ENCODE measurements at regions not wholly inside any gene's neighbourhood (a gene's known extent, or its start where the extent isn't known, plus 50 kb on each side); places are given as distances from the start of the nearest gene placed in this dataset.
"Not testable (repeated sequence)": the region's sequence is repeated elsewhere in the genome, so short reads cannot be mapped to it uniquely, and the experiment has no call there.

- intact Hi-C loops (cut with micrococcal nuclease) = no loop called here
- no peak overlapping the region for H3K27ac Mint-ChIP-seq
- no peak overlapping the region for H3K4me3 Mint-ChIP-seq
- no peaks in the 10 kb centered on the region for H3K36me3 Mint-ChIP-seq (ENCODE audit: low read depth)
- H3K4me1 Mint-ChIP-seq (ENCODE audit: low read depth) = no peaks in the 10 kb centered on the region
- no peaks in the 10 kb centered on the region for H3K27me3 Mint-ChIP-seq
- H3K9me3 Mint-ChIP-seq = peaks cover 32% of the 10 kb centered on the region
Measured at GRCh38 chr14:53368711-53369201, 215.6 kb upstream of the DDHD1 start.

- H3K4me3 Mint-ChIP-seq = no peak overlapping the region
- no peaks in the 10 kb centered on the region for H3K27me3 Mint-ChIP-seq
- intact Hi-C loops (cut with micrococcal nuclease) = no loop called here
- no peaks in the 10 kb centered on the region for H3K4me1 Mint-ChIP-seq (ENCODE audit: low read depth)
- H3K36me3 Mint-ChIP-seq (ENCODE audit: low read depth) = no peaks in the 10 kb centered on the region
- no peak overlapping the region for H3K27ac Mint-ChIP-seq
- H3K9me3 Mint-ChIP-seq = peaks cover 39% of the 10 kb centered on the region
Measured at GRCh38 chr14:53368066-53368465, 214.9 kb upstream of the DDHD1 start.

GRCh38 chr14:53367644-53368026 is 214.5 kb upstream of the DDHD1 start:
- H3K9me3 Mint-ChIP-seq = peaks cover 43% of the 10 kb centered on the region
- H3K4me3 Mint-ChIP-seq = no peak overlapping the region
- no peaks in the 10 kb centered on the region for H3K27me3 Mint-ChIP-seq
- H3K4me1 Mint-ChIP-seq (ENCODE audit: low read depth) = no peaks in the 10 kb centered on the region
- H3K36me3 Mint-ChIP-seq (ENCODE audit: low read depth) = no peaks in the 10 kb centered on the region
- no peak overlapping the region for H3K27ac Mint-ChIP-seq
- intact Hi-C loops (cut with micrococcal nuclease) = no loop called here

- intact Hi-C loops (cut with micrococcal nuclease) = no loop called here
- H3K27ac Mint-ChIP-seq = no peak overlapping the region
- H3K4me1 Mint-ChIP-seq (ENCODE audit: low read depth) = no peaks in the 10 kb centered on the region
- H3K36me3 Mint-ChIP-seq (ENCODE audit: low read depth) = no peaks in the 10 kb centered on the region
- H3K27me3 Mint-ChIP-seq = no peaks in the 10 kb centered on the region
- H3K4me3 Mint-ChIP-seq = no peak overlapping the region
- peaks cover 48% of the 10 kb centered on the region for H3K9me3 Mint-ChIP-seq
Measured at GRCh38 chr14:53365486-53366130, 212.5 kb upstream of the DDHD1 start.

GRCh38 chr14:53362916-53363315 is 209.8 kb upstream of the DDHD1 start:
- H3K4me1 Mint-ChIP-seq (ENCODE audit: low read depth); H3K27me3 Mint-ChIP-seq; H3K4me3 Mint-ChIP-seq; H3K36me3 Mint-ChIP-seq (ENCODE audit: low read depth); intact Hi-C loops (cut with micrococcal nuclease); H3K27ac Mint-ChIP-seq: not testable (repeated sequence)
- peaks cover 59% of the 10 kb centered on the region for H3K9me3 Mint-ChIP-seq

GRCh38 chr14:53360829-53361228 is 207.7 kb upstream of the DDHD1 start:
- H3K9me3 Mint-ChIP-seq = peaks cover 59% of the 10 kb centered on the region
- H3K4me1 Mint-ChIP-seq (ENCODE audit: low read depth) = no peaks in the 10 kb centered on the region
- no peak overlapping the region for H3K27ac Mint-ChIP-seq
- H3K4me3 Mint-ChIP-seq = no peak overlapping the region
- intact Hi-C loops (cut with micrococcal nuclease) = no loop called here
- no peaks in the 10 kb centered on the region for H3K36me3 Mint-ChIP-seq (ENCODE audit: low read depth)
- H3K27me3 Mint-ChIP-seq = no peaks in the 10 kb centered on the region

- Mint-ChIP-seq H3K36me3 (ENCODE audit: low read depth) (no peaks in the 10 kb centered on the region), H3K9me3 (peaks cover 38% of the 10 kb centered on the region), H3K4me1 (ENCODE audit: low read depth) (no peaks in the 10 kb centered on the region), H3K27ac (no peak overlapping the region), H3K27me3 (no peaks in the 10 kb centered on the region), H3K4me3 (no peak overlapping the region)
- intact Hi-C loops (cut with micrococcal nuclease) = no loop called here
Measured at GRCh38 chr14:53358166-53358565, 205.0 kb upstream of the DDHD1 start.

- H3K36me3 Mint-ChIP-seq (ENCODE audit: low read depth) = no peaks in the 10 kb centered on the region
- no peak overlapping the region for H3K4me3 Mint-ChIP-seq
- no peaks in the 10 kb centered on the region for H3K27me3 Mint-ChIP-seq
- peaks cover 22% of the 10 kb centered on the region for H3K9me3 Mint-ChIP-seq
- no peaks in the 10 kb centered on the region for H3K4me1 Mint-ChIP-seq (ENCODE audit: low read depth)
- H3K27ac Mint-ChIP-seq = no peak overlapping the region
- intact Hi-C loops (cut with micrococcal nuclease) = no loop called here
Measured at GRCh38 chr14:53356361-53357150, 203.4 kb upstream of the DDHD1 start.

- H3K9me3 Mint-ChIP-seq = peaks cover 19% of the 10 kb centered on the region
- no peaks in the 10 kb centered on the region for H3K36me3 Mint-ChIP-seq (ENCODE audit: low read depth)
- H3K27ac Mint-ChIP-seq = no peak overlapping the region
- no peaks in the 10 kb centered on the region for H3K27me3 Mint-ChIP-seq
- H3K4me1 Mint-ChIP-seq (ENCODE audit: low read depth) = no peaks in the 10 kb centered on the region
- intact Hi-C loops (cut with micrococcal nuclease) = no loop called here
- H3K4me3 Mint-ChIP-seq = no peak overlapping the region
Measured at GRCh38 chr14:53355581-53356112, 202.5 kb upstream of the DDHD1 start.

GRCh38 chr14:53354336-53354735 is 201.2 kb upstream of the DDHD1 start:
- Mint-ChIP-seq H3K9me3 (peaks cover 6% of the 10 kb centered on the region), H3K27me3 (no peaks in the 10 kb centered on the region), H3K27ac (no peak overlapping the region), H3K4me1 (ENCODE audit: low read depth) (no peaks in the 10 kb centered on the region), H3K4me3 (no peak overlapping the region), H3K36me3 (ENCODE audit: low read depth) (no peaks in the 10 kb centered on the region)
- intact Hi-C loops (cut with micrococcal nuclease) = no loop called here

GRCh38 chr14:53350866-53351265 is 197.7 kb upstream of the DDHD1 start:
- Mint-ChIP-seq H3K9me3 (no peaks in the 10 kb centered on the region), H3K27ac (no peak overlapping the region), H3K27me3 (no peaks in the 10 kb centered on the region), H3K36me3 (ENCODE audit: low read depth) (no peaks in the 10 kb centered on the region), H3K4me3 (no peak overlapping the region), H3K4me1 (ENCODE audit: low read depth) (no peaks in the 10 kb centered on the region)
- intact Hi-C loops (cut with micrococcal nuclease) = no loop called here

GRCh38 chr14:53350429-53350828 is 197.3 kb upstream of the DDHD1 start:
- Mint-ChIP-seq H3K4me1 (ENCODE audit: low read depth) (no peaks in the 10 kb centered on the region), H3K27me3 (no peaks in the 10 kb centered on the region), H3K36me3 (ENCODE audit: low read depth) (no peaks in the 10 kb centered on the region), H3K9me3 (no peaks in the 10 kb centered on the region), H3K4me3 (no peak overlapping the region), H3K27ac (no peak overlapping the region)
- intact Hi-C loops (cut with micrococcal nuclease) = no loop called here

GRCh38 chr14:53346988-53347387 is 193.9 kb upstream of the DDHD1 start:
- no peaks in the 10 kb centered on the region for H3K9me3 Mint-ChIP-seq
- H3K4me1 Mint-ChIP-seq (ENCODE audit: low read depth) = no peaks in the 10 kb centered on the region
- H3K27me3 Mint-ChIP-seq = no peaks in the 10 kb centered on the region
- H3K36me3 Mint-ChIP-seq (ENCODE audit: low read depth) = no peaks in the 10 kb centered on the region
- intact Hi-C loops (cut with micrococcal nuclease) = no loop called here
- H3K27ac Mint-ChIP-seq = no peak overlapping the region
- no peak overlapping the region for H3K4me3 Mint-ChIP-seq

- no peak overlapping the region for H3K27ac Mint-ChIP-seq
- H3K27me3 Mint-ChIP-seq = no peaks in the 10 kb centered on the region
- no peaks in the 10 kb centered on the region for H3K36me3 Mint-ChIP-seq (ENCODE audit: low read depth)
- H3K4me1 Mint-ChIP-seq (ENCODE audit: low read depth) = no peaks in the 10 kb centered on the region
- no peak overlapping the region for H3K4me3 Mint-ChIP-seq
- intact Hi-C loops (cut with micrococcal nuclease) = no loop called here
- H3K9me3 Mint-ChIP-seq = no peaks in the 10 kb centered on the region
Measured at GRCh38 chr14:53341324-53341723, 188.2 kb upstream of the DDHD1 start.

Data from dendritic cell treated with granulocyte-macrophage colony-stimulating factor and Interleukin-4, amounts not matched to agents 40 ng/mL and 50 ng/mL, for 4 days (primary cell).